ENCODE measurements at regions not wholly inside any gene's neighbourhood (a gene's known extent, or its start where the extent isn't known, plus 50 kb on each side); places are given as distances from the start of the nearest gene placed in this dataset.

- TF ChIP-seq CTCF (IDR thresholded peaks at IDR 0.05) (no peak), POLR2A (IDR thresholded peaks at IDR 0.05) (no peak)
Measured at GRCh38 chr6:33921745-33922144, 117.9 kb upstream of the MLN start.

Measured in lower leg skin (tissue), 3 donors.